Breast epithelium (tissue), 3 donors: ENCODE measurements at regions not wholly inside any gene's neighbourhood (a gene's known extent, or its start where the extent isn't known, plus 50 kb on each side); places are given as distances from the start of the nearest gene placed in this dataset.

Experiments used
- POLR2A ChIP-seq: fragments of 450-650 bp; IDR thresholded peaks from one replicate; pipeline ENCODE4 v1.6.1; 2016; ENCODE audit warnings: antibody characterized with exemption, mild to moderate bottlenecking, moderate library complexity
- POLR2AphosphoS5 ChIP-seq, 3 donors: sonication (generic); formaldehyde crosslinking; IDR thresholded peaks; one replicate each; pipeline ENCODE4 v1.6.1; 2017; ENCODE audit warnings: antibody characterized with exemption in 3 of 3

GRCh38 chr12:126204326-126204725, 1139.1 kb downstream of the AACS start:
- TF ChIP-seq POLR2A (no peak), POLR2AphosphoS5 (IDR thresholded peaks at IDR 0.05) (no peak)
